Calu3 (cell line): ENCODE measurements at regions not wholly inside any gene's neighbourhood (a gene's known extent, or its start where the extent isn't known, plus 50 kb on each side); places are given as distances from the start of the nearest gene placed in this dataset.

Source experiments
- BruUV-seq: library from RNA; stranded (reverse); fragments of 400-500 nt; replicated peaks from 2 replicates; lab custom pipeline; 2021; lab: Mats Ljungman, UMichigan
- CTCF ChIA-PET: fragments of 300-600 bp; sonication (Branson Sonifier 250); formaldehyde crosslinking; loops from one replicate; lab custom pipeline; 2022; ENCODE audit warnings: antibody characterized with exemption; lab: Charles Lee
- DNase-seq: peaks from one replicate; pipeline ENCODE4 v3.0.0; 2022
- H3K27ac Mint-ChIP-seq: one replicate; pipeline ENCODE4 v1.8.0; 2022; ENCODE audit warnings: mixed read lengths; ENCODE audit not compliant: unreplicated experiment
- H3K27me3 Mint-ChIP-seq: one replicate; pipeline ENCODE4 v1.8.0; 2022; ENCODE audit warnings: mixed read lengths; ENCODE audit not compliant: unreplicated experiment
- H3K36me3 Mint-ChIP-seq: one replicate; pipeline ENCODE4 v1.8.0; 2022; ENCODE audit warnings: mild to moderate bottlenecking, moderate library complexity, mixed read lengths; ENCODE audit not compliant: insufficient read depth, unreplicated experiment
- H3K4me1 Mint-ChIP-seq: one replicate; pipeline ENCODE4 v1.8.0; 2022; ENCODE audit warnings: mild to moderate bottlenecking, low read depth, mixed read lengths; ENCODE audit not compliant: unreplicated experiment
- H3K4me3 Mint-ChIP-seq: one replicate; pipeline ENCODE4 v1.8.0; 2022; ENCODE audit warnings: mild to moderate bottlenecking, low read depth, moderate library complexity, mixed read lengths; ENCODE audit not compliant: unreplicated experiment
- H3K9me3 Mint-ChIP-seq: one replicate; pipeline ENCODE4 v1.8.0; 2022; ENCODE audit warnings: low read depth, mixed read lengths; ENCODE audit not compliant: unreplicated experiment
- CTCF ChIP-seq: fragments of 200-600 bp; IDR thresholded peaks from one replicate; pipeline ENCODE4 v1.8.0; 2022; ENCODE audit warnings: antibody characterized with exemption; ENCODE audit not compliant: unreplicated experiment
- intact Hi-C: fragments of 100-400 bp; cut with micrococcal nuclease; formaldehyde crosslinking; loops from one replicate; pipeline ENCODE4 v1.10.0; 2022; ENCODE audit not compliant: unreplicated experiment

GRCh38 chr17:77656054-77656453 lies 302.4 kb upstream of the TNRC6C start:
- H3K36me3 Mint-ChIP-seq, result no peaks in the 10 kb centered on the region
- no TSS peak for BruUV-seq
- H3K9me3 Mint-ChIP-seq, result no peaks in the 10 kb centered on the region
- CTCF ChIA-PET, result no interaction called here
- H3K4me1 Mint-ChIP-seq, result no peaks in the 10 kb centered on the region
- no peak overlapping the region for H3K4me3 Mint-ChIP-seq
- TF ChIP-seq CTCF, result no peak
- no peak for DNase-seq
- H3K27ac Mint-ChIP-seq, result no peak overlapping the region
- H3K27me3 Mint-ChIP-seq, result peaks cover 99% of the 10 kb centered on the region
- intact Hi-C loops, result no loop called here

DNA sequence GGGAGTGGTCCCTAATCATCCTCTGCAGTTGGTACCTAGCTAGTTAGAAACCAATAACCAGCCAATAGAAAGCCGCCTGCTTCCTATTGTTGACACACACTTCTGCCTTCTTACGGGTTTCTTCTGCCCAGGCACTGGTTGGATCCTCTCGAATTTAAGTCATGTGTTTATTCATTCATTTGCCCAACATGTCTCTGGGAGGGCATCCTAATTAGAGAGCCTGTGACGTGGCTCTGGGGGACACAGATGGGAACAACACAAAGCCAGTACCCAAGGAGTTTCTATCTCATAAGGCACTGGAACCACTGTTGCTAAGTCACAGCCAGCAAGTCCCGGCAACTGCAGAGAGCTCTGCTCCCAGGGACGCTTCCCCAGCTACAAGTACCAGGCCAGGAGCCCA lies 300.7 kb upstream of the TNRC6C start:
- H3K27me3 Mint-ChIP-seq, result peaks cover 98% of the 10 kb centered on the region
- no peaks in the 10 kb centered on the region for H3K4me1 Mint-ChIP-seq
- no peak for TF ChIP-seq CTCF
- CTCF ChIA-PET, result no interaction called here
- no TSS peak for BruUV-seq
- no peaks in the 10 kb centered on the region for H3K36me3 Mint-ChIP-seq
- no peak overlapping the region for H3K4me3 Mint-ChIP-seq
- H3K27ac Mint-ChIP-seq, result no peak overlapping the region
- no peaks in the 10 kb centered on the region for H3K9me3 Mint-ChIP-seq
- intact Hi-C loops, result no loop called here
- no peak for DNase-seq

DNA sequence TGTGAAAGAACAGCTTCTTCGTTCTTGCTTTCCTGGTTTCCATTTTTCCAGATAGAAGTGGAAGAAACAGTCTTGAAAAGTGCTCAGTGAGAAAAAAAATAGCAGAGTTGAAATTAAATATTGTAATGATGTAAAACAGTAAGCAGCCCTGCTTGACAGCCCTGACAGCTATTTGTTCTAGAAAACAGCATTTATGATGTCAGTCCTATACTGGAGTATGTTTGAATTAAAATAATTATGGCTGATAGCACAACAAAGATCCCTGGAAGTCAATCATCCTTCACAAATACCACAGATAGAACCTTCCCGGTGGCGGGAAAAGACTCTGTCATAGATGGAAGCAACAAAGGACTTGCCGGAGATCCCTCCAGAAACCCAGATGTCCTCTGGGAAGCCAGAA lies 298.0 kb upstream of the TNRC6C start:
- Mint-ChIP-seq H3K36me3 (no peaks in the 10 kb centered on the region), H3K27ac (no peak overlapping the region), H3K4me3 (no peak overlapping the region), H3K27me3 (peaks cover 97% of the 10 kb centered on the region), H3K9me3 (no peaks in the 10 kb centered on the region), H3K4me1 (no peaks in the 10 kb centered on the region)
- no peak for DNase-seq
- no TSS peak for BruUV-seq
- TF ChIP-seq CTCF, result no peak
- CTCF ChIA-PET, result no interaction called here
- intact Hi-C loops, result no loop called here

DNA sequence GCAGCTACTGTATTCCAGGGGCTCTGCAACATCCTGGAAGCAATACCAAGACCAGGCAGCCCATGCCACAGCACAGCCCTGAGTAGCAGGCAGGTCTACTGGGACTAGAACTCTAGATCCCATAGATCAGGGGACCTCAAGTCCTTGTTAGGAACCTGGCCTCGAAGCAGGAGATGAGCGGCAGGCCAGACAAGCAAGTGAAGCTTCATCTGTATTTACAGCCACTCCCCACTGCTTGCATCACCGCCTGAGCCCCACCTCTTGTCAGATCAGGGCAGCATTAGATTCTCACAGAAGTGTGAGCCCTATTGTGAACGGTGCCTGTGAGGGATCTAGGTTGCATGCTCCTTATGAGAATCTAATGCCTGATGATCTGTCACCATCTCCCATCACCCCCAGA lies 295.7 kb upstream of the TNRC6C start:
- CTCF ChIA-PET, result no interaction called here
- no peak overlapping the region for H3K4me3 Mint-ChIP-seq

More for the DNA sequence above, 295.7 kb upstream of the TNRC6C start:
- DNase-seq, result no peak
- no peaks in the 10 kb centered on the region for H3K36me3 Mint-ChIP-seq
- peaks cover 97% of the 10 kb centered on the region for H3K27me3 Mint-ChIP-seq
- H3K27ac Mint-ChIP-seq, result no peak overlapping the region
- BruUV-seq, result no TSS peak
- TF ChIP-seq CTCF, result no peak
- H3K9me3 Mint-ChIP-seq, result peaks cover 3% of the 10 kb centered on the region
- no peaks in the 10 kb centered on the region for H3K4me1 Mint-ChIP-seq
- intact Hi-C loops, result no loop called here
